IMR-90 (cell line): ENCODE measurements at regions not wholly inside any gene's neighbourhood (a gene's known extent, or its start where the extent isn't known, plus 50 kb on each side); places are given as distances from the start of the nearest gene placed in this dataset.

Experiments used
- ATAC-seq: fragments of 200-7000 bp; cut with Tn5 transposase; 2 replicates; pipeline ENCODE4 v1.9.1; 2020; ENCODE audit warnings: low read depth, mild to moderate bottlenecking, moderate library complexity
- BruUV-seq: library from RNA; stranded (reverse); fragments of 400-500 nt; replicated peaks from 2 replicates; lab custom pipeline; 2021; lab: Mats Ljungman, UMichigan
- CTCF ChIA-PET: fragments of 300-600 bp; formaldehyde crosslinking; extraction: SDS; loops from one replicate; lab custom pipeline; 2021; ENCODE audit warnings: antibody characterized with exemption; lab: Yijun Ruan, JAX
- POLR2A ChIA-PET: fragments of 300-600 bp; sonication (Branson Sonifier 250); formaldehyde crosslinking; loops from one replicate; lab custom pipeline; 2022; ENCODE audit warnings: antibody characterized with exemption; ENCODE audit not compliant: unreplicated experiment; lab: Charles Lee
- DNase-seq: peaks from one replicate; pipeline ENCODE4 v3.0.0; 2013
- H2AFZ ChIP-seq: replicated peaks from 2 replicates; pipeline ENCODE3; 2013; ENCODE audit warnings: low read length, mild to moderate bottlenecking; ENCODE audit not compliant: poor library complexity
- H2AK5ac ChIP-seq: 2 replicates; pipeline ENCODE4 v1.6.1; 2013; ENCODE audit warnings: low read depth, low read length, inconsistent platforms
- H2AK9ac ChIP-seq: replicated peaks from 2 replicates; pipeline ENCODE3; 2013; ENCODE audit warnings: mild to moderate bottlenecking, low read depth, low read length, moderate library complexity; ENCODE audit not compliant: poor library complexity
- H2BK120ac ChIP-seq: 2 replicates; pipeline ENCODE4 v1.6.1; 2013; ENCODE audit warnings: low read depth, low read length, inconsistent platforms
- H2BK15ac ChIP-seq: 3 replicates; pipeline ENCODE4 v1.6.1; 2013; ENCODE audit warnings: low read depth, low read length, inconsistent platforms
- H2BK20ac ChIP-seq: 2 replicates; pipeline ENCODE4 v1.6.1; 2013; ENCODE audit warnings: low read depth, mild to moderate bottlenecking, inconsistent platforms, low read length, moderate library complexity
- H2BK5ac ChIP-seq: 2 replicates; pipeline ENCODE4 v1.6.1; 2013; ENCODE audit warnings: mild to moderate bottlenecking, low read depth, low read length, inconsistent platforms; ENCODE audit not compliant: poor library complexity, severe bottlenecking
- H3K14ac ChIP-seq: replicated peaks from 2 replicates; pipeline ENCODE4 v1.6.1; 2013; ENCODE audit warnings: low read depth, low read length, inconsistent platforms
- H3K18ac ChIP-seq: 2 replicates; pipeline ENCODE4 v1.6.1; 2013; ENCODE audit warnings: low read depth, low read length, control low read depth
- H3K23ac ChIP-seq: 2 replicates; pipeline ENCODE4 v1.6.1; 2013; ENCODE audit warnings: low read depth, low read length, inconsistent platforms
- H3K27ac ChIP-seq: 2 replicates; pipeline ENCODE4 v1.5.1; 2013; ENCODE audit warnings: mild to moderate bottlenecking, control low read depth, low read length; ENCODE audit not compliant: insufficient read depth
- H3K27me3 ChIP-seq: 2 replicates; pipeline ENCODE4 v1.6.1; 2013; ENCODE audit warnings: low read length; ENCODE audit not compliant: control insufficient read depth, insufficient read depth
- H3K36me3 ChIP-seq: 2 replicates; pipeline ENCODE4 v1.6.1; 2013; ENCODE audit warnings: low read length, mixed read lengths; ENCODE audit not compliant: control insufficient read depth, insufficient read depth
- H3K4ac ChIP-seq: 2 replicates; pipeline ENCODE4 v1.6.1; 2013; ENCODE audit warnings: low read depth, low read length, inconsistent platforms
- H3K4me1 ChIP-seq: 2 replicates; pipeline ENCODE4 v1.6.1; 2013; ENCODE audit warnings: low read length, mixed read lengths; ENCODE audit not compliant: control insufficient read depth, insufficient read depth
- H3K4me2 ChIP-seq: 2 replicates; pipeline ENCODE4 v1.6.1; 2013; ENCODE audit warnings: low read depth, mild to moderate bottlenecking, control low read depth, low read length, moderate library complexity
- H3K4me3 ChIP-seq: 2 replicates; pipeline ENCODE4 v1.5.1; 2013; ENCODE audit warnings: low read depth, mild to moderate bottlenecking, control low read depth, low read length, moderate library complexity; ENCODE audit not compliant: insufficient read depth
- H3K56ac ChIP-seq: 2 replicates; pipeline ENCODE4 v1.6.1; 2013; ENCODE audit warnings: low read length, inconsistent platforms; ENCODE audit not compliant: insufficient read depth; ENCODE audit errors: extremely low read depth
- H3K79me1 ChIP-seq, 2 experiments: 2 replicates each; pipeline ENCODE4 v1.6.1; 2013; ENCODE audit warnings: low read length in 2 of 2, inconsistent platforms in 1 of 2, low read depth in 1 of 2
- H3K9ac ChIP-seq: 2 replicates; pipeline ENCODE4 v1.6.1; 2013; ENCODE audit warnings: low read depth, low read length, control low read depth
- H3K9me1 ChIP-seq: 2 replicates; pipeline ENCODE4 v1.6.1; 2013; ENCODE audit warnings: low read length, inconsistent platforms; ENCODE audit not compliant: insufficient read depth
- H3K9me3 ChIP-seq: 2 replicates; pipeline ENCODE4 v1.6.1; 2013; ENCODE audit warnings: low read length; ENCODE audit not compliant: control insufficient read depth, insufficient read depth
- H4K20me1 ChIP-seq: 2 replicates; pipeline ENCODE4 v1.6.1; 2013; ENCODE audit warnings: low read length, inconsistent platforms; ENCODE audit not compliant: insufficient read depth
- H4K5ac ChIP-seq: 2 replicates; pipeline ENCODE4 v1.6.1; 2013; ENCODE audit warnings: mild to moderate bottlenecking, low read depth, low read length, control low read depth
- H4K8ac ChIP-seq, 2 experiments: 2 replicates each; pipeline ENCODE4 v1.6.1; 2013; ENCODE audit warnings: low read depth in 2 of 2, low read length in 2 of 2, control low read depth in 1 of 2, inconsistent platforms in 1 of 2
- H4K91ac ChIP-seq: 2 replicates; pipeline ENCODE4 v1.6.1; 2013; ENCODE audit warnings: low read depth, low read length, inconsistent platforms; ENCODE audit not compliant: insufficient read depth
- BHLHE40 ChIP-seq: fragments of 150-350 bp; IDR thresholded peaks from 2 replicates; pipeline ENCODE4 v1.6.1; 2016; ENCODE audit warnings: mild to moderate bottlenecking, low read depth, low read length
- CEBPB ChIP-seq: IDR thresholded peaks from 2 replicates; pipeline ENCODE4 v1.6.1; 2012; ENCODE audit warnings: low read depth, low read length, improper control_type of control experiment
- CHD1 ChIP-seq: IDR thresholded peaks from 2 replicates; pipeline ENCODE4 v1.6.1; 2012; ENCODE audit warnings: low read depth, low read length, improper control_type of control experiment
- CTCF ChIP-seq: conservative IDR thresholded peaks from 2 replicates; pipeline ENCODE4 v1.5.1; 2012; ENCODE audit warnings: mild to moderate bottlenecking, low read depth, low read length, improper control_type of control experiment
- ELK1 ChIP-seq: fragments of 150-350 bp; IDR thresholded peaks from 2 replicates; pipeline ENCODE4 v1.6.1; 2016; ENCODE audit warnings: low read depth, mild to moderate bottlenecking, low read length, moderate library complexity, borderline replicate concordance
- FOS ChIP-seq: fragments of 150-350 bp; IDR thresholded peaks from 2 replicates; pipeline ENCODE4 v1.6.1; 2016; ENCODE audit warnings: low read depth, low read length
- MAFK ChIP-seq: IDR thresholded peaks from 2 replicates; pipeline ENCODE4 v1.6.1; 2012; ENCODE audit warnings: low read depth, low read length, improper control_type of control experiment
- MAZ ChIP-seq: IDR thresholded peaks from 2 replicates; pipeline ENCODE4 v1.6.1; 2012; ENCODE audit warnings: low read depth, mild to moderate bottlenecking, low read length, improper control_type of control experiment, moderate library complexity, borderline replicate concordance
- MXI1 ChIP-seq: IDR thresholded peaks from 2 replicates; pipeline ENCODE4 v1.6.1; 2012; ENCODE audit warnings: low read depth, mild to moderate bottlenecking, low read length, moderate library complexity, borderline replicate concordance
- NFE2L2 ChIP-seq: fragments of 150-350 bp; IDR thresholded peaks from 2 replicates; pipeline ENCODE4 v1.6.1; 2016; ENCODE audit warnings: low read depth, mild to moderate bottlenecking, low read length
- POLR2A ChIP-seq: IDR thresholded peaks from 2 replicates; pipeline ENCODE4 v1.6.1; 2012; ENCODE audit warnings: mild to moderate bottlenecking, low read depth, low read length
- RAD21 ChIP-seq: IDR thresholded peaks from 2 replicates; pipeline ENCODE4 v1.6.1; 2012; ENCODE audit warnings: low read length, improper control_type of control experiment
- RCOR1 ChIP-seq: IDR thresholded peaks from 2 replicates; pipeline ENCODE4 v1.6.1; 2012; ENCODE audit warnings: mild to moderate bottlenecking, low read length, improper control_type of control experiment; ENCODE audit not compliant: insufficient replicate concordance
- RFX5 ChIP-seq: IDR thresholded peaks from 2 replicates; pipeline ENCODE4 v1.8.0; 2012; ENCODE audit warnings: low read depth, mild to moderate bottlenecking, low read length, moderate library complexity
- SMC3 ChIP-seq: fragments of 150-350 bp; IDR thresholded peaks from 2 replicates; pipeline ENCODE4 v1.6.1; 2016; ENCODE audit warnings: low read depth, mild to moderate bottlenecking, antibody characterized with exemption, low read length, moderate library complexity
- USF2 ChIP-seq: fragments of 150-350 bp; IDR thresholded peaks from 2 replicates; pipeline ENCODE4 v1.6.1; 2017; ENCODE audit warnings: mild to moderate bottlenecking, antibody characterized with exemption, low read length, low read depth
- WGBS, 2 experiments: methylation state at CpG; one replicate each; pipeline versions ENCODE4 v1.1.5 to v1.1.7; 2013; ENCODE audit warnings: missing lambda C conversion rate in 2 of 2; ENCODE audit not compliant: insufficient read length in 1 of 2; ENCODE audit errors: extremely low coverage in 2 of 2; 5-methylcytosine and 5-hydroxymethylcytosine counted together
- dilution Hi-C: fragments of 300-500 bp; cut with HindIII; formaldehyde crosslinking; loops from one replicate; pipeline ENCODE4 v1.14.3; 2018; ENCODE audit warnings: low sequenced_read_pairs; ENCODE audit not compliant: unreplicated experiment
- in situ Hi-C: fragments of 300-500 bp; cut with MboI; formaldehyde crosslinking; loops from 3 replicates; pipeline ENCODE4 v1.14.3; 2019; ENCODE audit warnings: low sequenced_read_pairs, inconsistent platforms, mixed read lengths
- intact Hi-C: fragments of 100-400 bp; cut with micrococcal nuclease; formaldehyde crosslinking; loops from 2 replicates; pipeline ENCODE4 v1.10.0; 2022

GRCh38 chr7:91492773-91493172 lies 228.5 kb downstream of the FZD1 start:
- H3K4me2 ChIP-seq = no peak overlapping the region
- WGBS, 2 experiments = no CpG with 5 or more reads among the region's 3 CpGs
- no peaks in the 10 kb centered on the region for H3K4me1 ChIP-seq
- H2BK15ac ChIP-seq = no peak overlapping the region
- H2AK9ac ChIP-seq = no peak overlapping the region
- no peak overlapping the region for H2BK5ac ChIP-seq
- no peak overlapping the region for H3K14ac ChIP-seq
- no peak overlapping the region for H2BK120ac ChIP-seq
- intact Hi-C loops = no loop called here
- in situ Hi-C loops = no loop called here
- no peaks in the 10 kb centered on the region for H3K27me3 ChIP-seq
- H4K5ac ChIP-seq = no peak overlapping the region
- ChIA-PET POLR2A (no interaction called here), CTCF (interaction anchor here (0.6 kb wide), 2 partner anchors 337 to 933 kb away, joined by 3 to 6 read pairs; no protein-coding TSS in a partner anchor)
- H2BK20ac ChIP-seq = no peak overlapping the region
- no peak overlapping the region for H2AK5ac ChIP-seq
- BruUV-seq = no TSS peak
- H4K91ac ChIP-seq = no peak overlapping the region
- H3K18ac ChIP-seq = no peak overlapping the region
- no peak overlapping the region for H3K23ac ChIP-seq
- dilution Hi-C loops = no loop called here
- no peak overlapping the region for H3K27ac ChIP-seq
- no peak overlapping the region for H3K4ac ChIP-seq
- no peaks in the 10 kb centered on the region for H4K20me1 ChIP-seq
- ATAC-seq (no peak), DNase-seq (no peak)
- no peaks in the 10 kb centered on the region for H3K79me1 ChIP-seq
- no peaks in the 10 kb centered on the region for H3K9me1 ChIP-seq
- no peak overlapping the region for H2AFZ ChIP-seq
- no peaks in the 10 kb centered on the region for H3K9me3 ChIP-seq
- no peak overlapping the region for H3K4me3 ChIP-seq
- H3K36me3 ChIP-seq = no peaks in the 10 kb centered on the region
- TF ChIP-seq RFX5 = no peak
- TF ChIP-seq CEBPB = no peak
- TF ChIP-seq MAZ = no peak
- TF ChIP-seq RAD21 = no peak
- TF ChIP-seq CHD1 = no peak
- no peak for TF ChIP-seq FOS
- TF ChIP-seq RCOR1 = no peak
- TF ChIP-seq ELK1 = no peak
- TF ChIP-seq MAFK = no peak
- TF ChIP-seq NFE2L2 = no peak
- TF ChIP-seq SMC3 = no peak
- no peak for TF ChIP-seq BHLHE40
- TF ChIP-seq MXI1 = no peak
- TF ChIP-seq POLR2A = no peak
- no peak for TF ChIP-seq CTCF
- no peak for TF ChIP-seq USF2
- no peak overlapping the region for H3K9ac ChIP-seq
- no peak overlapping the region for H4K8ac ChIP-seq
- no peak overlapping the region for H3K56ac ChIP-seq
